K562 (cell line): ENCODE measurements at regions not wholly inside any gene's neighbourhood (a gene's known extent, or its start where the extent isn't known, plus 50 kb on each side); places are given as distances from the start of the nearest gene placed in this dataset.

Experiments
- CEBPG ChIP-seq, 3 experiments: fragments of 200-800 bp in 1 of 3; sonication (Bioruptor generic) in 1 of 3; sonication (generic) in 1 of 3; formaldehyde crosslinking in 1 of 3; IDR thresholded peaks in 2 of 3; conservative IDR thresholded peaks in 1 of 3; 2 replicates each; pipeline versions ENCODE4 v1.6.1 to v1.8.0; 2016 to 2022; ENCODE audit warnings: missing compliant biosample characterization in 2 of 3, missing genetic modification characterization in 2 of 3, mild to moderate bottlenecking in 1 of 3, missing genetic modification reagents in 1 of 3
- MBD2 ChIP-seq: sonication (generic); IDR thresholded peaks from 2 replicates; pipeline ENCODE4 v1.6.1; 2016; ENCODE audit warnings: low read depth, borderline replicate concordance
- RFX5 ChIP-seq: IDR thresholded peaks from 2 replicates; pipeline ENCODE4 v1.6.1; 2011; ENCODE audit warnings: low read depth, mild to moderate bottlenecking, improper control_type of control experiment, low read length
- SP1 ChIP-seq: sonication (generic); formaldehyde crosslinking; IDR thresholded peaks from 2 replicates; pipeline ENCODE4 v1.8.1; 2022; ENCODE audit warnings: mild to moderate bottlenecking, missing genetic modification reagents
- YY1 ChIP-seq, 3 experiments: IDR thresholded peaks; 2 replicates each; pipeline ENCODE4 v1.6.1; 2011; ENCODE audit warnings: low read length in 2 of 3, mild to moderate bottlenecking in 2 of 3, moderate library complexity in 2 of 3, borderline replicate concordance in 1 of 3, control low read depth in 1 of 3, low read depth in 1 of 3; ENCODE audit not compliant: insufficient read depth in 3 of 3, insufficient replicate concordance in 2 of 3, control insufficient read depth in 1 of 3, insufficient read length in 1 of 3; ENCODE audit errors: extremely low read depth in 1 of 3
- ZNF445 ChIP-seq: fragments of 250-450 bp; sonication (Bioruptor Pico); IDR thresholded peaks from 2 replicates; pipeline ENCODE4 v1.4.0; 2020; ENCODE audit warnings: low read depth, mild to moderate bottlenecking, moderate library complexity
- ZNF639 ChIP-seq, 2 experiments: fragments of 200-800 bp in 1 of 2; sonication (Bioruptor generic) in 1 of 2; sonication (generic) in 1 of 2; formaldehyde crosslinking in 1 of 2; IDR thresholded peaks in 1 of 2; conservative IDR thresholded peaks in 1 of 2; 2 replicates each; pipeline versions ENCODE4 v1.5.0 to v1.6.1; 2016 to 2020; ENCODE audit warnings: missing compliant biosample characterization in 1 of 2, missing genetic modification characterization in 1 of 2, missing genetic modification reagents in 1 of 2
- ZNF766 ChIP-seq: fragments of 200-800 bp; sonication (Bioruptor generic); conservative IDR thresholded peaks from 2 replicates; pipeline ENCODE4 v1.6.1; 2016; ENCODE audit warnings: missing genetic modification characterization, missing compliant biosample characterization

DNA sequence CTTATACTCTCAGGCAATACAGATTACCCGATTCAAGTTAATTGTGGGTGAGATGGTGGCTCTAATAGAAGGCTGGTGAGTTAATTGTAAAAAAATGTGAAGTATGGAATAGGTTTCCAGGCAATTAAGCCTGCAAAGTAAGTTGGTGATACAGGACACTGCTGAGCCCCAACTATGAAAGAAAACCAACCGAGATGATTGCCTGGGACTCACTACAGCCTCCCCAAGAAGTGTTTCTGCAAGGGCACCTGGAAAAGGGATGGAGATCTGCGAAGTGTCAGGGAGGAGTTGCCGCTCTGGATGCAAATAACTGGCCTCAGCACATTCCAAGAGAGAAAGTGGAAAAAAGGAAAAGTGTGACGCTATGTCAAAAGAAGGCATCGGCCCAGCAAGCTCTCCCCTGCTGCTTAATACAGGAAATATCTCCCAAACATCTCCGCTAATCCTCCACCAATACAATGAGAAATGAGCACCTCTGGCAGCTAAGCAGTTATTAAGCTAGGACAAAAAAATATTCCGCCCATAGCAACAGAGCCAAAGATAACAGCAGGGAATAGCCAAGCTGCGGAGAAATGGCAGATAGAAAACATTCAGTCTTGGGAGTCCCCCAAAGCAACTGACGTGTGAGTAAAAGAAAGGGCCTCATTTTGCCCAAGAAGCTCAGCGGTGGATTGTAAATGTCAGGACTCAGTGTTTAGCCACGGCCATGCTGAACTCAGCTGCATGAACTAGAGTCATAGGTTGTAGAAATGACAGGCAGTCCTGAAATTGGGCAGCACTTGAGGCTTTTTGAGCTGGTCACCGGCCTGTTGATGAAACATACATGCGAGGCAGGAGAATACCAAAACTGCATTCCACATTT, 133.7 kb downstream of the SNX19 start (continued):
- TF ChIP-seq ZNF639 (CRISPR knock-in tag; conservative IDR thresholded peaks at IDR 0.05 in 1 of 2, IDR thresholded peaks at IDR 0.05 in 1 of 2) (no peak), ZNF445 (no peak), MBD2 (no peak), CEBPG (CRISPR knock-in tag; IDR thresholded peaks at IDR 0.05) (no peak), CEBPG (tag; conservative IDR thresholded peaks at IDR 0.05 in 1 of 2, IDR thresholded peaks at IDR 0.05 in 1 of 2) (no peak), ZNF766 (CRISPR knock-in tag) (no peak), SP1 (CRISPR knock-in tag) (no peak), YY1 (IDR thresholded peaks at IDR 0.05; ENCODE audit: borderline replicate concordance in 1 of 3, control insufficient read depth in 1 of 3, extremely low read depth in 1 of 3, insufficient read depth in 3 of 3, insufficient read length in 1 of 3, insufficient replicate concordance in 2 of 3, low read depth in 1 of 3, low read length in 2 of 3) (no peak), RFX5 (no peak)
